Kidney (tissue), 13 donors: ENCODE measurements at regions not wholly inside any gene's neighbourhood (a gene's known extent, or its start where the extent isn't known, plus 50 kb on each side); places are given as distances from the start of the nearest gene placed in this dataset.

ENCODE experiments used
- DNase-seq, 5 donors: peaks; one replicate each; pipeline ENCODE4 v3.0.0-alpha.2; 2013 to 2020
- FAIRE-seq: peaks from 2 replicates; lab custom pipeline; 2012; peaks lifted over from hg19 to GRCh38; lab: Jason Lieb, UNC
- H3K27ac ChIP-seq, 2 donors: one replicate each; pipeline ENCODE4 v1.7.0; 2013; ENCODE audit warnings: low read depth in 2 of 2, low read length in 2 of 2, inconsistent platforms in 1 of 2
- H3K27me3 ChIP-seq: one replicate; pipeline ENCODE4 v1.7.1; 2013; ENCODE audit warnings: low read length, inconsistent platforms; ENCODE audit not compliant: control insufficient read depth, insufficient read depth
- H3K36me3 ChIP-seq, 3 donors: one replicate each; pipeline versions ENCODE4 v1.7.0 to v1.7.1; 2013; ENCODE audit warnings: low read length in 3 of 3, control low read depth in 1 of 3, inconsistent platforms in 1 of 3; ENCODE audit not compliant: insufficient read depth in 3 of 3, control insufficient read depth in 2 of 3
- H3K4me1 ChIP-seq, 3 donors: one replicate each; pipeline versions ENCODE4 v1.7.0 to v1.7.1; 2013; ENCODE audit warnings: low read length in 3 of 3, inconsistent platforms in 1 of 3, low read depth in 1 of 3; ENCODE audit not compliant: control insufficient read depth in 2 of 3, insufficient read depth in 2 of 3
- H3K4me3 ChIP-seq, 3 donors: one replicate each; pipeline versions ENCODE4 v1.7.0 to v1.8.1; 2013; ENCODE audit warnings: low read length in 3 of 3, control low read depth in 1 of 3, inconsistent platforms in 1 of 3
- H3K9ac ChIP-seq, 3 donors: one replicate each; pipeline versions ENCODE4 v1.7.0 to v1.7.1; 2013; ENCODE audit warnings: low read length in 3 of 3, control low read depth in 1 of 3, inconsistent platforms in 1 of 3
- H3K9me3 ChIP-seq, 3 donors: one replicate each; pipeline versions ENCODE4 v1.7.0 to v1.7.1; 2013; ENCODE audit warnings: low read length in 3 of 3, control low read depth in 1 of 3, inconsistent platforms in 1 of 3; ENCODE audit not compliant: control insufficient read depth in 2 of 3, insufficient read depth in 1 of 3
- CTCF ChIP-seq: IDR thresholded peaks from 3 replicates; pipeline ENCODE4 v1.5.1; 2012; ENCODE audit warnings: mild to moderate bottlenecking, moderate library complexity, borderline replicate concordance; ENCODE audit not compliant: insufficient read depth; ENCODE audit errors: extremely low read depth
- intact Hi-C: fragments of 100-400 bp; cut with DNase I; formaldehyde crosslinking; loops from one replicate; pipeline ENCODE4 v1.11.1; 2022
- donor health status: control.
- donor health status: control.
- donor health status: control.
- donor health status: control.
- donor health status: control.
- donor health status: DM: yes; HTN: yes; CAD: no.
- donor health status: Normal renal cell carcinoma (clear cell type).

GRCh38 chr9:115482747-115483146 lies 364.8 kb upstream of the TNC start:
- no peak overlapping the region for H3K27ac ChIP-seq
- intact Hi-C loops = no loop called here
- H3K4me1 ChIP-seq = no peaks in the 10 kb centered on the region
- no peaks in the 10 kb centered on the region for H3K36me3 ChIP-seq
- H3K9me3 ChIP-seq = peaks cover 0 to 3% (median 0%) of the 10 kb centered on the region in 3 donors
- FAIRE-seq (no peak), DNase-seq (no peak)
- no peak overlapping the region for H3K9ac ChIP-seq
- H3K27me3 ChIP-seq = no peaks in the 10 kb centered on the region
- H3K4me3 ChIP-seq = no peak overlapping the region
- no peak for TF ChIP-seq CTCF

GRCh38 chr9:115492869-115493268 lies 374.9 kb upstream of the TNC start:
- H3K36me3 ChIP-seq = no peaks in the 10 kb centered on the region
- TF ChIP-seq CTCF = no peak
- no peak overlapping the region for H3K9ac ChIP-seq
- H3K9me3 ChIP-seq = no peaks in the 10 kb centered on the region
- FAIRE-seq (no peak), DNase-seq (no peak)
- H3K4me1 ChIP-seq = peaks cover 0 to 2% (median 0%) of the 10 kb centered on the region in 3 donors
- H3K27me3 ChIP-seq = no peaks in the 10 kb centered on the region
- H3K27ac ChIP-seq = no peak overlapping the region
- intact Hi-C loops = no loop called here
- H3K4me3 ChIP-seq = no peak overlapping the region

GRCh38 chr9:115494393-115494792 lies 376.4 kb upstream of the TNC start:
- intact Hi-C loops = no loop called here
- H3K9me3 ChIP-seq = no peaks in the 10 kb centered on the region
- H3K27me3 ChIP-seq = no peaks in the 10 kb centered on the region
- no peaks in the 10 kb centered on the region for H3K36me3 ChIP-seq
- DNase-seq (no peak), FAIRE-seq (no peak)
- no peak for TF ChIP-seq CTCF
- H3K9ac ChIP-seq = no peak overlapping the region
- no peak overlapping the region for H3K4me3 ChIP-seq
- no peak overlapping the region for H3K27ac ChIP-seq
- peaks cover 0 to 2% (median 0%) of the 10 kb centered on the region in 3 donors for H3K4me1 ChIP-seq

GRCh38 chr9:115495052-115495635 lies 377.2 kb upstream of the TNC start:
- no peak overlapping the region for H3K27ac ChIP-seq
- H3K27me3 ChIP-seq = no peaks in the 10 kb centered on the region
- no peak for FAIRE-seq
- TF ChIP-seq CTCF = no peak
- DNase-seq = peak in 1 of 5 donors; percentile 49
- no peaks in the 10 kb centered on the region for H3K36me3 ChIP-seq
- peaks cover 0 to 2% (median 0%) of the 10 kb centered on the region in 3 donors for H3K4me1 ChIP-seq
- H3K4me3 ChIP-seq = no peak overlapping the region
- intact Hi-C loops = no loop called here
- H3K9me3 ChIP-seq = no peaks in the 10 kb centered on the region
- no peak overlapping the region for H3K9ac ChIP-seq
